Nephron progenitor cell (in vitro differentiated cells): ENCODE measurements at regions not wholly inside any gene's neighbourhood (a gene's known extent, or its start where the extent isn't known, plus 50 kb on each side); places are given as distances from the start of the nearest gene placed in this dataset.
A peak's percentile ranks its signal among the peaks of the same experiment; 100 is the strongest.

Experiments used
- DNase-seq: peaks from one replicate; pipeline ENCODE4 v3.0.0; 2021
- H3K27ac Mint-ChIP-seq: 2 replicates; pipeline ENCODE4 v1.8.0; 2021; ENCODE audit warnings: mild to moderate bottlenecking, moderate library complexity, mixed read lengths
- H3K27me3 Mint-ChIP-seq: 2 replicates; pipeline ENCODE4 v1.8.0; 2021; ENCODE audit warnings: mild to moderate bottlenecking, low read depth, mixed read lengths; ENCODE audit not compliant: poor library complexity
- H3K36me3 Mint-ChIP-seq: 2 replicates; pipeline ENCODE4 v1.8.0; 2021; ENCODE audit warnings: low read depth, mixed read lengths
- H3K4me1 Mint-ChIP-seq: 2 replicates; pipeline ENCODE4 v1.8.0; 2021; ENCODE audit warnings: mixed read lengths
- H3K4me3 Mint-ChIP-seq: 2 replicates; pipeline ENCODE4 v1.8.0; 2021; ENCODE audit warnings: mild to moderate bottlenecking, moderate library complexity, mixed read lengths
- H3K9me3 Mint-ChIP-seq: 2 replicates; pipeline ENCODE4 v1.8.0; 2021; ENCODE audit warnings: mild to moderate bottlenecking, moderate library complexity, mixed read lengths
- CTCF ChIP-seq: fragments of 200-600 bp; sonication (generic); IDR thresholded peaks from 2 replicates; pipeline ENCODE4 v1.5.0; 2021; ENCODE audit warnings: antibody characterized with exemption

GRCh38 chr5:174409971-174410370 lies 314.4 kb upstream of the MSX2 start:
- Mint-ChIP-seq H3K9me3 (peaks cover 14% of the 10 kb centered on the region), H3K36me3 (peaks cover 11% of the 10 kb centered on the region), H3K4me3 (no peak overlapping the region), H3K27ac (peak overlapping the region; percentile 13), H3K27me3 (peaks cover 4% of the 10 kb centered on the region), H3K4me1 (peaks cover 45% of the 10 kb centered on the region)
- TF ChIP-seq CTCF = no peak
- no peak for DNase-seq

GRCh38 chr5:174410716-174411478 lies 313.5 kb upstream of the MSX2 start:
- Mint-ChIP-seq H3K4me1 (peaks cover 49% of the 10 kb centered on the region), H3K4me3 (no peak overlapping the region), H3K9me3 (peaks cover 14% of the 10 kb centered on the region), H3K27ac (peak overlapping the region; percentile 60), H3K36me3 (peaks cover 11% of the 10 kb centered on the region), H3K27me3 (peaks cover 4% of the 10 kb centered on the region)
- no peak for DNase-seq
- TF ChIP-seq CTCF = no peak

- DNase-seq = no peak
- Mint-ChIP-seq H3K36me3 (peaks cover 11% of the 10 kb centered on the region), H3K4me3 (no peak overlapping the region), H3K27me3 (peaks cover 7% of the 10 kb centered on the region), H3K4me1 (peaks cover 53% of the 10 kb centered on the region), H3K9me3 (peaks cover 14% of the 10 kb centered on the region), H3K27ac (peak overlapping the region; percentile 94)
- no peak for TF ChIP-seq CTCF
Measured at GRCh38 chr5:174411479-174411819, 312.9 kb upstream of the MSX2 start.

DNA sequence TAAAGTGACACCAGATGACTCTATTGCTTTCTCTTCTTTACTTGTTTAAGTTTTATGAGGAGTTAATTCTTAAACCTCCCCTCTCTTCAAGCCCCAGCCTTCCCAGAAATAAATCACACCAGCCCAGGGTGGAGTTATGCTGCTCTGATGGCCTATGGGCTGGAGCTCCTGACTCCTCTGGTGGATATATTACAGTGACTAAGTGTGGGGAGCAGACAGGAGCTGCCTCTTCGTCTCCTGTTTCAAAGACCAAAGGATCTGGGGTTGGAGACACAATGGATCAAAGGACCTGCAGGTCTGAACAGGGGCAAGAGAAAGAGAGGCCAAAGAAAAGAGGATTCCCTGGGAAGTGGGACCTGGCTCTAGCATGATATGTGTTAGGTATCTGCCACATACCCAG lies 312.0 kb upstream of the MSX2 start:
- peaks cover 53% of the 10 kb centered on the region for H3K4me1 Mint-ChIP-seq
- H3K9me3 Mint-ChIP-seq = peaks cover 18% of the 10 kb centered on the region
- peak overlapping the region; percentile 92 for H3K27ac Mint-ChIP-seq
- DNase-seq = peak; percentile 28
- peaks cover 7% of the 10 kb centered on the region for H3K27me3 Mint-ChIP-seq
- peaks cover 11% of the 10 kb centered on the region for H3K36me3 Mint-ChIP-seq
- H3K4me3 Mint-ChIP-seq = peak overlapping the region; percentile 35
- TF ChIP-seq CTCF = no peak

GRCh38 chr5:174412941-174413340 lies 311.4 kb upstream of the MSX2 start:
- TF ChIP-seq CTCF = no peak
- Mint-ChIP-seq H3K4me1 (peaks cover 53% of the 10 kb centered on the region), H3K27me3 (peaks cover 4% of the 10 kb centered on the region), H3K36me3 (peaks cover 11% of the 10 kb centered on the region), H3K9me3 (peaks cover 15% of the 10 kb centered on the region), H3K27ac (peak overlapping the region; percentile 90), H3K4me3 (no peak overlapping the region)
- DNase-seq = no peak
